Astrocyte (in vitro differentiated cells and primary cell): ENCODE measurements at regions not wholly inside any gene's neighbourhood (a gene's known extent, or its start where the extent isn't known, plus 50 kb on each side); places are given as distances from the start of the nearest gene placed in this dataset.

Experiments used
- DNase-seq: peaks from one replicate; pipeline ENCODE4 v3.0.0-alpha.2; 2010; ENCODE audit warnings: low read depth
- FAIRE-seq: peaks from 2 replicates; lab custom pipeline; 2011; peaks lifted over from hg19 to GRCh38; lab: Jason Lieb, UNC
- H2AFZ ChIP-seq: 2 replicates; pipeline ENCODE4 v1.6.0; 2012; ENCODE audit warnings: low read depth, low read length, inconsistent platforms
- H3K27ac ChIP-seq: 2 replicates; pipeline ENCODE4 v1.5.1; 2011; ENCODE audit warnings: low read depth, low read length, inconsistent platforms
- H3K27me3 ChIP-seq: 2 replicates; pipeline ENCODE4 v1.6.0; 2011; ENCODE audit warnings: low read length, inconsistent platforms; ENCODE audit not compliant: insufficient read depth
- H3K36me3 ChIP-seq: 2 replicates; pipeline ENCODE4 v1.5.1; 2011; ENCODE audit warnings: low read length, inconsistent platforms; ENCODE audit not compliant: insufficient read depth
- H3K4me1 ChIP-seq: 2 replicates; pipeline ENCODE4 v1.5.1; 2011; ENCODE audit warnings: low read length, inconsistent platforms; ENCODE audit not compliant: insufficient read depth
- H3K4me2 ChIP-seq: 2 replicates; pipeline ENCODE4 v1.6.0; 2012; ENCODE audit warnings: low read length, inconsistent platforms
- H3K4me3 ChIP-seq: 2 replicates; pipeline ENCODE4 v1.5.1; 2011; ENCODE audit warnings: low read depth, mild to moderate bottlenecking, low read length, inconsistent platforms; ENCODE audit not compliant: insufficient read depth
- H3K79me2 ChIP-seq: 2 replicates; pipeline ENCODE4 v1.6.0; 2012; ENCODE audit warnings: mild to moderate bottlenecking, low read length, inconsistent platforms; ENCODE audit not compliant: insufficient read depth
- H3K9ac ChIP-seq: 2 replicates; pipeline ENCODE4 v1.6.0; 2012; ENCODE audit warnings: mild to moderate bottlenecking, low read length, inconsistent platforms
- H3K9me3 ChIP-seq: 2 replicates; pipeline ENCODE4 v1.5.1; 2012; ENCODE audit warnings: low read depth, mild to moderate bottlenecking, low read length, inconsistent platforms; ENCODE audit not compliant: insufficient read depth
- H4K20me1 ChIP-seq: 2 replicates; pipeline ENCODE4 v1.6.0; 2012; ENCODE audit warnings: low read length, inconsistent platforms; ENCODE audit not compliant: insufficient read depth
- H3K27ac Mint-ChIP-seq: one replicate; pipeline ENCODE4 v1.8.0; 2021; ENCODE audit warnings: mild to moderate bottlenecking, mixed read lengths; ENCODE audit not compliant: unreplicated experiment
- H3K27me3 Mint-ChIP-seq: one replicate; pipeline ENCODE4 v1.8.0; 2021; ENCODE audit warnings: low read depth, mixed read lengths; ENCODE audit not compliant: unreplicated experiment
- H3K36me3 Mint-ChIP-seq: one replicate; pipeline ENCODE4 v1.8.0; 2021; ENCODE audit warnings: low read depth, mixed read lengths; ENCODE audit not compliant: unreplicated experiment
- H3K4me1 Mint-ChIP-seq: one replicate; pipeline ENCODE4 v1.8.0; 2021; ENCODE audit warnings: low read depth, mixed read lengths; ENCODE audit not compliant: unreplicated experiment
- H3K4me3 Mint-ChIP-seq: one replicate; pipeline ENCODE4 v1.8.0; 2021; ENCODE audit warnings: mild to moderate bottlenecking, moderate library complexity, mixed read lengths; ENCODE audit not compliant: unreplicated experiment
- H3K9me3 Mint-ChIP-seq: one replicate; pipeline ENCODE4 v1.8.0; 2021; ENCODE audit warnings: mild to moderate bottlenecking, mixed read lengths; ENCODE audit not compliant: unreplicated experiment
- EZH2 ChIP-seq: IDR thresholded peaks from 2 replicates; pipeline ENCODE4 v1.6.1; 2012; ENCODE audit warnings: mild to moderate bottlenecking, low read length, inconsistent platforms; ENCODE audit not compliant: insufficient read depth
- TF ChIP-seq, protein P1 (sequence below): IDR thresholded peaks from 2 replicates; pipeline ENCODE4 v1.5.1; 2011; ENCODE audit warnings: low read depth, mild to moderate bottlenecking, inconsistent platforms, low read length, moderate library complexity; ENCODE audit not compliant: insufficient read depth

DNA sequence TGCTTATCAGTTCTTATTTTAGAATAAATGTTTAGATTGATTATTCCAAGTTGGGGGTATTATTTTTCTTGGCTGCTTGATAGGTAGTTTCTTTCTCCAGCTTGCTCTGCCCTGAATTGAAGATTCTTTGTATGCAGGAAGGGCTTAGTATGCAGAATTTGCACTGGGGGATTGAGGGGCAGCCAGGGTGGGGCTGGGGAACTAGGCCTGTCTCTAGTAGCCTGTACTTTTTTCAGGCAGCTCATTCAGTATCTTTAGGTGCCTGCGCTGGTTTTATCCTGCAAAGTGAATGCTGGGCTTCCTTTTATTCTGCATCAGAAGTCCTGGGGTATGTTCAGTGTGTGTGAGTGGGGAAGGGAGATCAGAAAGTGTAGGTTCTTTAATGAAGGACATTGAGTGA lies 228.3 kb upstream of the ELL2 start:
- FAIRE-seq (no peak), DNase-seq (no peak)
- peaks cover 3% of the 10 kb centered on the region for H3K4me1 ChIP-seq
- no peak overlapping the region for H3K27ac ChIP-seq
- no peak overlapping the region for H3K9ac ChIP-seq
- H3K36me3 ChIP-seq, result no peaks in the 10 kb centered on the region
- H3K4me3 ChIP-seq, result no peak overlapping the region
- Mint-ChIP-seq H3K4me3 (no peak overlapping the region), H3K27ac (peak overlapping the region; percentile 50), H3K4me1 (peaks cover 4% of the 10 kb centered on the region), H3K36me3 (no peaks in the 10 kb centered on the region), H3K27me3 (no peaks in the 10 kb centered on the region), H3K9me3 (peaks cover 7% of the 10 kb centered on the region)
- TF ChIP-seq, protein P1, sequence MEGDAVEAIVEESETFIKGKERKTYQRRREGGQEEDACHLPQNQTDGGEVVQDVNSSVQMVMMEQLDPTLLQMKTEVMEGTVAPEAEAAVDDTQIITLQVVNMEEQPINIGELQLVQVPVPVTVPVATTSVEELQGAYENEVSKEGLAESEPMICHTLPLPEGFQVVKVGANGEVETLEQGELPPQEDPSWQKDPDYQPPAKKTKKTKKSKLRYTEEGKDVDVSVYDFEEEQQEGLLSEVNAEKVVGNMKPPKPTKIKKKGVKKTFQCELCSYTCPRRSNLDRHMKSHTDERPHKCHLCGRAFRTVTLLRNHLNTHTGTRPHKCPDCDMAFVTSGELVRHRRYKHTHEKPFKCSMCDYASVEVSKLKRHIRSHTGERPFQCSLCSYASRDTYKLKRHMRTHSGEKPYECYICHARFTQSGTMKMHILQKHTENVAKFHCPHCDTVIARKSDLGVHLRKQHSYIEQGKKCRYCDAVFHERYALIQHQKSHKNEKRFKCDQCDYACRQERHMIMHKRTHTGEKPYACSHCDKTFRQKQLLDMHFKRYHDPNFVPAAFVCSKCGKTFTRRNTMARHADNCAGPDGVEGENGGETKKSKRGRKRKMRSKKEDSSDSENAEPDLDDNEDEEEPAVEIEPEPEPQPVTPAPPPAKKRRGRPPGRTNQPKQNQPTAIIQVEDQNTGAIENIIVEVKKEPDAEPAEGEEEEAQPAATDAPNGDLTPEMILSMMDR, result no peak
- TF ChIP-seq EZH2, result no peak
- H3K9me3 ChIP-seq, result no peaks in the 10 kb centered on the region
- no peak overlapping the region for H2AFZ ChIP-seq
- H3K4me2 ChIP-seq, result no peak overlapping the region
- no peaks in the 10 kb centered on the region for H3K79me2 ChIP-seq
- H3K27me3 ChIP-seq, result no peaks in the 10 kb centered on the region
- H4K20me1 ChIP-seq, result no peaks in the 10 kb centered on the region

- DNase-seq (no peak), FAIRE-seq (peak; percentile 9)
- Mint-ChIP-seq H3K4me3 (no peak overlapping the region), H3K27me3 (no peaks in the 10 kb centered on the region), H3K4me1 (no peaks in the 10 kb centered on the region), H3K36me3 (no peaks in the 10 kb centered on the region), H3K27ac (peak overlapping the region; percentile 50), H3K9me3 (peaks cover 7% of the 10 kb centered on the region)
- no peak overlapping the region for H2AFZ ChIP-seq
- H3K9me3 ChIP-seq, result no peaks in the 10 kb centered on the region
- H3K4me3 ChIP-seq, result no peak overlapping the region
- H3K36me3 ChIP-seq, result no peaks in the 10 kb centered on the region
- no peaks in the 10 kb centered on the region for H3K79me2 ChIP-seq
- H3K4me1 ChIP-seq, result no peaks in the 10 kb centered on the region
- TF ChIP-seq, protein P1, result no peak
- no peak for TF ChIP-seq EZH2
- no peaks in the 10 kb centered on the region for H4K20me1 ChIP-seq
- H3K27me3 ChIP-seq, result no peaks in the 10 kb centered on the region
- no peak overlapping the region for H3K9ac ChIP-seq
- no peak overlapping the region for H3K27ac ChIP-seq
- H3K4me2 ChIP-seq, result no peak overlapping the region
Observed at GRCh38 chr5:96189028-96189826, 227.6 kb upstream of the ELL2 start.
